NT2/D1 (cell line): ENCODE measurements at regions not wholly inside any gene's neighbourhood (a gene's known extent, or its start where the extent isn't known, plus 50 kb on each side); places are given as distances from the start of the nearest gene placed in this dataset.

Source experiments
- DNase-seq: peaks from one replicate; pipeline ENCODE4 v3.0.0-alpha.2; 2011; ENCODE audit warnings: low read depth, low spot score
- H3K27me3 ChIP-seq: 2 replicates; pipeline ENCODE4 v1.6.0; 2011; ENCODE audit warnings: mild to moderate bottlenecking; ENCODE audit not compliant: insufficient read length, insufficient read depth
- H3K36me3 ChIP-seq: 2 replicates; pipeline ENCODE4 v1.6.1; 2011; ENCODE audit warnings: mild to moderate bottlenecking, low read length, mixed read lengths; ENCODE audit not compliant: insufficient read depth, insufficient read length
- H3K4me1 ChIP-seq: 2 replicates; pipeline ENCODE4 v1.5.1; 2011; ENCODE audit not compliant: insufficient read depth, insufficient read length
- H3K4me3 ChIP-seq: 2 replicates; pipeline ENCODE4 v1.5.1; 2011; ENCODE audit warnings: low read depth; ENCODE audit not compliant: insufficient read length
- H3K9ac ChIP-seq: 2 replicates; pipeline ENCODE4 v1.6.0; 2011; ENCODE audit warnings: low read depth; ENCODE audit not compliant: insufficient read length
- H3K9me3 ChIP-seq: 2 replicates; pipeline ENCODE4 v1.5.1; 2011; ENCODE audit warnings: mild to moderate bottlenecking, low read length; ENCODE audit not compliant: insufficient read depth
- SUZ12 ChIP-seq: IDR thresholded peaks from 2 replicates; pipeline ENCODE4 v1.6.1; 2011; ENCODE audit not compliant: insufficient read length, insufficient read depth; ENCODE audit errors: extremely low read depth
- YY1 ChIP-seq: IDR thresholded peaks from 2 replicates; pipeline ENCODE4 v1.6.1; 2011; ENCODE audit not compliant: insufficient read length, insufficient read depth
- ZNF274 ChIP-seq: IDR thresholded peaks from 2 replicates; pipeline ENCODE4 v1.6.1; 2011; ENCODE audit warnings: mild to moderate bottlenecking, low read depth, low read length

DNA sequence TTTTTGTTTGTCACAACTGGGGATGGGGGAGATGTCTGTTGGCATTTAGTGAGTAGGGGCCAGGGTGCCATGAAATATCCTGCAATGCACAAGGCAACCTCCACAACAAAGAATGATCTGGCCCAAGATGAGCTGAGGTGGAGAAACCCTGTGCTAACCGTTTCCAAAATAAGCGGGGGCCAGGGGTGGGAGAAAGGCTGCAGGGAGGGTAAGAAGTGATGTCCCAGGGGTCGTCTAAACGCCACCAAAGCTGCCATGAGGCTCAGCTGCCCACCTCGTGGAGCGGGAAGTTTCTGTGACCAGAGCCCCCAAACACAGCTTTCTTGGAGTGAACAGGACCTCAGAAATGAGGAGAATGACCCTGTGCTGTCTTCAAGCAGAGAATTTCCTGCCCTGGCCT, 76.5 kb upstream of the CDH5 start:
- no peak overlapping the region for H3K9ac ChIP-seq
- H3K4me3 ChIP-seq: no peak overlapping the region
- no peaks in the 10 kb centered on the region for H3K36me3 ChIP-seq
- no peak for TF ChIP-seq ZNF274
- TF ChIP-seq SUZ12: no peak
- no peak for TF ChIP-seq YY1
- H3K27me3 ChIP-seq: peaks cover 4% of the 10 kb centered on the region
- no peaks in the 10 kb centered on the region for H3K9me3 ChIP-seq
- no peak for DNase-seq
- H3K4me1 ChIP-seq: peaks cover 4% of the 10 kb centered on the region

DNA sequence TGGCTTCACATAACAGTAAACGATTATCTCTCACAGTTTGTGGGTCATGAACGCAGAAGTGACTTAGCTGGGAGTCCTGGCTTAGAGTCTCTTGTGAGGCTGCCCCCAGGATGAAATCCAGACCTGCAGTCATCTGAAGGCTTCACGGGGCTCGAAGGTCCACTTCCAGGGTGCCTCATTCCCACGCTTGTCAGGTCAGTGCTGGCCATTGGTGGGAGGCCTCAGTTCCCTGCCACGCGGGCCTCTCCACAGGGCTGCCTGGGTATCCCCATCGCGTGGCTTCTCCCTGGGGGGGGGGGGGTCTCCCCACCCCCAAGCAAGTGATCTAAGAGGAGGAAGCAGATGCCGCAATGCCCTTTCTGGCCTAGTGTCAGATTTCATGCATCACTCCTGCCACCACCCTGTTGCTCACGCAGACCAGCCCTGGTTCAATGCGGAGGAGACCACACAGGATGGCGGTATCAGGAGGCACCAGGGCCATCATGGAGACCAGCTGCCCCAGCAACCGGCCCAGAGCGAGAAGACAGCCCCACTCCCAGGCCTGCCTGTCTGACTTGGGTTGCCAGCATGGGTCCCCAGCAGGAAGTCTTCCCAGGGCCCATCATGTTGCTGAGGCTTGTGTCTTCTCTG, 77.3 kb upstream of the CDH5 start:
- Histone ChIP-seq H3K4me3 (no peak overlapping the region), H3K27me3 (peaks cover 4% of the 10 kb centered on the region), H3K9ac (no peak overlapping the region), H3K36me3 (no peaks in the 10 kb centered on the region), H3K9me3 (no peaks in the 10 kb centered on the region), H3K4me1 (peaks cover 4% of the 10 kb centered on the region)
- DNase-seq: no peak
- TF ChIP-seq YY1: no peak
- no peak for TF ChIP-seq SUZ12
- TF ChIP-seq ZNF274: no peak

DNA sequence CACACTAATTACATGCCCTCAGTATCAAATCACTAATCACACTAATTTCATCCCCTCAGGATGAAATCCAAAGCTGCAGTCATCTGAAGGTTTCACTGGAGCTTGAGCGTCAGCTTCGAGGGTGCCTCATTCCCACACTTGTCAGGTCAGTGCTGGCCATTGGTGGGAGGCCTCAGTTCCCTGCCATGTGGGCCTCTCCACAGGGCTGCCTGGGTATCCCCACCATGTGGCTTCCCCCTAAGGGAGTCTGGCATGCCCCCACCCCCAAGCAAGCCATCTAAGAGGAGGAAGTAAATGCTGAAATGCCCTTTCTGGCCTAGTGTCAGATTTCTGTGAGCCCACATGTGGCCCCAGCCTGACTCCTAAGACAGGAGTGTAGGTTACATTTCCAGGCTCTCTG, 78.6 kb upstream of the CDH5 start:
- no peak for TF ChIP-seq YY1
- TF ChIP-seq SUZ12: no peak
- TF ChIP-seq ZNF274: no peak
- Histone ChIP-seq H3K9me3 (no peaks in the 10 kb centered on the region), H3K36me3 (no peaks in the 10 kb centered on the region), H3K9ac (no peak overlapping the region), H3K4me1 (peaks cover 4% of the 10 kb centered on the region), H3K27me3 (no peaks in the 10 kb centered on the region), H3K4me3 (no peak overlapping the region)
- DNase-seq: no peak

DNA sequence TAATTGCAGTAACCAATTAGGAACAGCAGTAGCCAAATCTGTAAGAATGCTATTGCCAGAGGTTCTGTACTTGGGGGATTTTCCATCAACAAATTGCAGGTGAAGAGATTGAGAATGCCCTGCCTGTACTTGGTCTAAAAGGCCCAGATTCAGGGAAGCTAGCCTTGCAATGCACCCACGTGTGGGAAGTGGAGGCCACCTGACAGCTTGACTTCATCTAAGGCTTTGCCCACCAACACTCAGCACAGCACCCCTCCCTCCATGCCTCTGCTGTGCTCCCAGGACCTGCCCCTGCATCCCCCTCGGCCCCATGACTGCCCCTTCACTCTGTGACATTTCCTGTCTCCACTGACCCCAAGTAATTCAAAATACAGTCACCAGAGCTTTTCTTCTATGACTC, 79.1 kb upstream of the CDH5 start:
- peaks cover 4% of the 10 kb centered on the region for H3K4me1 ChIP-seq
- H3K4me3 ChIP-seq: no peak overlapping the region
- no peak for DNase-seq
- no peaks in the 10 kb centered on the region for H3K36me3 ChIP-seq
- H3K9me3 ChIP-seq: no peaks in the 10 kb centered on the region
- no peaks in the 10 kb centered on the region for H3K27me3 ChIP-seq
- TF ChIP-seq ZNF274: no peak
- TF ChIP-seq YY1: no peak
- TF ChIP-seq SUZ12: no peak
- no peak overlapping the region for H3K9ac ChIP-seq

DNA sequence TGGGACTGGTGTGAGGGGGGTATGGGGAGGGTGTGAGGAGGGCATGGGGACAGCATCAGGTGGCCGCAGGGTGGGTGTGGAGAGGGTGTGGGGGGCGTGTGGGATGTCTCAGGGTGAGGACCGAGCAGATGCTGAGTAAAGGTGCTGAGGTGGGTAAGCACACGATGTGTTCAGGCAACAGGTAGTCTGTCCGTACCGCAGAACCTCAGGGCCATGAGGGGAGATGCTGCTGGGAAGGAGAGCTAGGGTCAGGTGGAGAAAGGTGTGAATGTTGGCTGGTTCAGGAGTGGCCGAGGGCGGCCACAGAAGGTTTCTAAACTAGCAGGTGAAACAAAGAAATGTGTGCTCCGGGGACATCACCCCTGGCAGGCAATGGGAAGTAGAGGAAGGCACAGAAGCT, 80.0 kb upstream of the CDH5 start:
- Histone ChIP-seq H3K9me3 (no peaks in the 10 kb centered on the region), H3K9ac (no peak overlapping the region), H3K4me1 (peaks cover 4% of the 10 kb centered on the region), H3K27me3 (no peaks in the 10 kb centered on the region), H3K4me3 (no peak overlapping the region), H3K36me3 (no peaks in the 10 kb centered on the region)
- no peak for DNase-seq
- no peak for TF ChIP-seq SUZ12
- TF ChIP-seq ZNF274: no peak
- TF ChIP-seq YY1: no peak

DNA sequence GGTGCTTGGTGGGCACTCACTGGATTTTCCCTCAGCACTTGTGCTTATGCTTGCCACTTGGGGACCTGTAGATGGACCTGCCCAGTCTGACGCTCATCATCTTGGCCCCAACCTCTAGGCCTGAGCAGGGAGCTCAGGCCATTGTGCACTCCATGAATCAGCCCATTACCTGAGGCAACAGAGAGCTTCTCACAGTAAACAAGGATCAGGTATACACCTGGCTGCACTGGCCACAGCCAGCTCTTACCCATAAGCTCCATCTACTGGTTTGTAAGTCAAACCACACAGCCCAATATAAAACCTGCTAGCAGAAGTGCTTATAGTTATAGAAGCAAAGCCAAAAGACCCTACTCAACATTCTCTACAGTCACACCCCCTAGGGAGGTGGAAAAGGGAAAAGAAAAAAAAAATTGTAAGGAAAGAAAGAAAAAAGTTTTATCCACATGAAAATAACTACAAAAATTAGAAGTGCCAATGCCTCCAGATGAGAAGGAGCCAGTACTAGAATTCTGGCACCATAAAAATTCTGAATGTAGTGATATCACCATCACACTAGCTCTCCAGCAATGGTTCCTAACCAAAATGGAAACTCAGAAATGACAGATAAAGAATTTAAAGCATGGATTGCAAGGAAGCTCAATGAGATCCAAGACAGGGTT, 87.8 kb upstream of the CDH5 start:
- no peak overlapping the region for H3K4me3 ChIP-seq
- TF ChIP-seq ZNF274 (no peak), SUZ12 (no peak), YY1 (no peak)
- no peak for DNase-seq
- H3K27me3 ChIP-seq: no peaks in the 10 kb centered on the region
- H3K36me3 ChIP-seq: no peaks in the 10 kb centered on the region
- no peak overlapping the region for H3K9ac ChIP-seq
- H3K9me3 ChIP-seq: peaks cover 15% of the 10 kb centered on the region; the same call in 1 of the 2 replicates
- peaks cover 10% of the 10 kb centered on the region for H3K4me1 ChIP-seq

DNA sequence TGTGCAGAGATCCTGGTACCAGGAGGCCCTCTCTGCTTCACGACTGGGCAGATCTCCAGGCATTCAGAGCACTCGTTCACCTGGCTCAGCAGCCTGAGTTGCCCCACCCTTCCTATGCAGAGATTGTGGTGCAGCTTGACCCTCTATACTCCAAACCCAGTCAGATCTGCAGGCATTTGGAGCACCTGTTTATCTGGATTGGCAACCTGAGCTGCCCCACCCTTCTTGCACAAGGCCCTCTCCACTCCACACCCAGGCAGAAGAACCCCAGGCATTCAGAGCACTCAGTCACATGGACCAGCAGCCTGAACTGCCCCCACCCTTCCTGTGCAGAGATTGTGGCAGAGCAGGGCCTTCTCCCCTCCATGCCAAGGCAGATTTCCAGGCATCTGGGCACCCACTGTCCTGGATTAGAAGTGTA, 88.4 kb upstream of the CDH5 start:
- peaks cover 15% of the 10 kb centered on the region; the same call in 1 of the 2 replicates for H3K9me3 ChIP-seq
- no peak overlapping the region for H3K9ac ChIP-seq
- no peak for DNase-seq
- TF ChIP-seq SUZ12: no peak
- no peak for TF ChIP-seq YY1
- no peak for TF ChIP-seq ZNF274
- H3K27me3 ChIP-seq: no peaks in the 10 kb centered on the region
- no peaks in the 10 kb centered on the region for H3K36me3 ChIP-seq
- H3K4me1 ChIP-seq: peaks cover 10% of the 10 kb centered on the region
- no peak overlapping the region for H3K4me3 ChIP-seq
